HCT116 (cell line): ENCODE measurements at regions not wholly inside any gene's neighbourhood (a gene's known extent, or its start where the extent isn't known, plus 50 kb on each side); places are given as distances from the start of the nearest gene placed in this dataset.

Source experiments
- ATAC-seq: fragments of 200-7000 bp; cut with Tn5 transposase; 2 replicates; pipeline ENCODE4 v1.9.1; 2020; ENCODE audit warnings: mild to moderate bottlenecking, moderate library complexity
- BruUV-seq: library from RNA; stranded (reverse); fragments of 400-500 nt; replicated peaks from 2 replicates; lab custom pipeline; 2021; lab: Mats Ljungman, UMichigan
- CTCF ChIA-PET: fragments of 300-600 bp; sonication (Branson Sonifier 250); formaldehyde crosslinking; loops from one replicate; lab custom pipeline; 2021; ENCODE audit warnings: antibody characterized with exemption; lab: Charles Lee
- POLR2A ChIA-PET: fragments of 300-600, 350-600 bp; sonication (Branson Sonifier 250); formaldehyde crosslinking; loops from one replicate; lab custom pipeline; 2021; ENCODE audit warnings: antibody characterized with exemption; lab: Charles Lee
- RAD21 ChIA-PET, 2 experiments: fragments of 300-600 bp; sonication (Branson Sonifier 250); formaldehyde crosslinking; loops; one replicate each; lab custom pipeline; 2023; ENCODE audit warnings: low total read pairs in 2 of 2; ENCODE audit not compliant: uncharacterized antibody in 2 of 2, unreplicated experiment in 2 of 2, low non-redundant PET in 1 of 2; lab: Charles Lee
- DNase-seq: peaks from one replicate; pipeline ENCODE4 v3.0.0-alpha.2; 2010; ENCODE audit warnings: low read depth, low spot score
- H2AFZ ChIP-seq: fragments of 200-600 bp; shearing (Covaris generic), sonication (generic); 2 replicates; pipeline ENCODE4 v1.6.1; 2017; ENCODE audit warnings: low read depth, mixed run types, mixed read lengths, antibody characterized with exemption, low read length; ENCODE audit not compliant: poor library complexity, severe bottlenecking
- H3K27ac ChIP-seq: 2 replicates; pipeline ENCODE4 v1.5.1; 2012; ENCODE audit warnings: low read depth, low read length
- H3K27me3 ChIP-seq: fragments of 200-600 bp; sonication (generic); 2 replicates; pipeline ENCODE4 v1.6.1; 2016; ENCODE audit warnings: mixed run types, low read length, mixed read lengths; ENCODE audit not compliant: insufficient read depth
- H3K36me3 ChIP-seq, 2 experiments: fragments of 200-500 bp in 1 of 2; fragments of 200-600 bp in 1 of 2; sonication (Bioruptor generic) in 1 of 2; sonication (generic) in 1 of 2; 2 replicates each; pipeline versions ENCODE4 v1.5.1 to v1.6.1; 2014 to 2016; ENCODE audit warnings: low read length in 2 of 2, inconsistent platforms in 1 of 2, mixed read lengths in 1 of 2, mixed run types in 1 of 2; ENCODE audit not compliant: insufficient read depth in 2 of 2, control insufficient read depth in 1 of 2
- H3K4me1 ChIP-seq, 2 experiments: fragments of 200-600 bp in 1 of 2; sonication (generic) in 1 of 2; 2 replicates each; pipeline versions ENCODE4 v1.5.1 to v1.6.1; 2012 to 2017; ENCODE audit warnings: low read length in 2 of 2, inconsistent platforms in 1 of 2, mild to moderate bottlenecking in 1 of 2, mixed read lengths in 1 of 2, mixed run types in 1 of 2, moderate library complexity in 1 of 2; ENCODE audit not compliant: insufficient read depth in 2 of 2, control insufficient read depth in 1 of 2
- H3K4me2 ChIP-seq: fragments of 200-600 bp; sonication (generic); 2 replicates; pipeline ENCODE4 v1.6.1; 2017; ENCODE audit warnings: mixed run types, low read length, mixed read lengths
- H3K4me3 ChIP-seq, 2 experiments: fragments of 200-600 bp in 1 of 2; sonication (generic) in 1 of 2; replicated peaks in 1 of 2; 2 replicates each; pipeline ENCODE4 v1.5.1; 2011 to 2016; ENCODE audit warnings: low read length in 2 of 2, control low read depth in 1 of 2, low read depth in 1 of 2, mild to moderate bottlenecking in 1 of 2, mixed read lengths in 1 of 2, mixed run types in 1 of 2
- H3K79me2 ChIP-seq: fragments of 200-600 bp; sonication (generic); 2 replicates; pipeline ENCODE4 v1.6.1; 2017; ENCODE audit warnings: mild to moderate bottlenecking, mixed run types, low read length, moderate library complexity, mixed read lengths; ENCODE audit not compliant: insufficient read depth
- H3K9ac ChIP-seq: fragments of 200-600 bp; sonication (generic); 2 replicates; pipeline ENCODE4 v1.6.1; 2016; ENCODE audit warnings: low read length, mixed read lengths
- H3K9me2 ChIP-seq: fragments of 200-600 bp; sonication (generic), shearing (Covaris generic); 2 replicates; pipeline ENCODE4 v1.6.1; 2017; ENCODE audit warnings: mixed run types, mild to moderate bottlenecking, moderate library complexity; ENCODE audit not compliant: insufficient read depth
- H3K9me3 ChIP-seq, 2 experiments: fragments of 200-500 bp in 1 of 2; fragments of 200-600 bp in 1 of 2; sonication (Bioruptor generic) in 1 of 2; sonication (generic) in 1 of 2; 2 replicates each; pipeline ENCODE4 v1.6.1; 2014 to 2017; ENCODE audit warnings: low read length in 2 of 2, mixed read lengths in 2 of 2, inconsistent platforms in 1 of 2, low read depth in 1 of 2, mild to moderate bottlenecking in 1 of 2, mixed run types in 1 of 2, moderate library complexity in 1 of 2; ENCODE audit not compliant: control insufficient read depth in 1 of 2, insufficient read depth in 1 of 2
- H4K20me1 ChIP-seq: fragments of 200-600 bp; sonication (generic), shearing (Covaris generic); 2 replicates; pipeline ENCODE4 v1.6.1; 2017; ENCODE audit warnings: mixed run types, mild to moderate bottlenecking, moderate library complexity; ENCODE audit not compliant: insufficient read depth
- ATF3 ChIP-seq: IDR thresholded peaks from 2 replicates; pipeline ENCODE4 v1.6.1; 2012
- ELF1 ChIP-seq: IDR thresholded peaks from 2 replicates; pipeline ENCODE4 v1.6.1; 2012; ENCODE audit warnings: low read depth, borderline replicate concordance
- EZH2 ChIP-seq: fragments of 200-600 bp; sonication (generic); IDR thresholded peaks from 2 replicates; pipeline ENCODE4 v1.6.1; 2017; ENCODE audit warnings: antibody characterized with exemption, mixed run types
- EZH2phosphoT487 ChIP-seq: fragments of 200-600 bp; IDR thresholded peaks from 2 replicates; pipeline ENCODE4 v1.6.1; 2018; ENCODE audit warnings: antibody characterized with exemption, borderline replicate concordance
- FOSL1 ChIP-seq: IDR thresholded peaks from 2 replicates; pipeline ENCODE4 v1.6.1; 2012; ENCODE audit warnings: low read depth
- JUND ChIP-seq: IDR thresholded peaks from 2 replicates; pipeline ENCODE4 v1.6.1; 2012
- MAX ChIP-seq: IDR thresholded peaks from 2 replicates; pipeline ENCODE4 v1.6.1; 2012
- POLR2A ChIP-seq: IDR thresholded peaks from 2 replicates; pipeline ENCODE4 v1.7.0; 2011; ENCODE audit warnings: borderline replicate concordance; ENCODE audit not compliant: insufficient read depth, insufficient read length; ENCODE audit errors: extremely low read depth
- POLR2AphosphoS5 ChIP-seq: IDR thresholded peaks from 2 replicates; pipeline ENCODE4 v1.6.1; 2011; ENCODE audit warnings: mild to moderate bottlenecking, low read depth, low read length, moderate library complexity
- REST ChIP-seq: IDR thresholded peaks from 2 replicates; pipeline ENCODE4 v1.6.1; 2012; ENCODE audit warnings: low read depth
- SIN3A ChIP-seq: IDR thresholded peaks from 2 replicates; pipeline ENCODE4 v1.6.1; 2012; ENCODE audit warnings: low read depth
- TCF7L2 ChIP-seq: IDR thresholded peaks from 2 replicates; pipeline ENCODE4 v1.7.0; 2011; ENCODE audit warnings: borderline replicate concordance, inconsistent platforms; ENCODE audit not compliant: insufficient read depth, insufficient read length; ENCODE audit errors: extremely low read depth
- ZBTB33 ChIP-seq: IDR thresholded peaks from 2 replicates; pipeline ENCODE4 v1.6.1; 2011; ENCODE audit warnings: mild to moderate bottlenecking, low read length, moderate library complexity; ENCODE audit not compliant: insufficient replicate concordance; ENCODE audit errors: extremely low read depth
- ZFX ChIP-seq: fragments of 450-650 bp; IDR thresholded peaks from 2 replicates; pipeline ENCODE4 v1.6.1; 2017
- intact Hi-C: fragments of 100-400 bp; cut with micrococcal nuclease; formaldehyde crosslinking; loops from 2 replicates; pipeline ENCODE4 v1.10.0; 2022

- no peak overlapping the region for H3K9ac ChIP-seq
- BruUV-seq, result no TSS peak
- H3K9me2 ChIP-seq, result 0 out of 2 replicates have a peak, but pooled peaks cover 7% of the 10 kb centered on the region
- H3K4me2 ChIP-seq, result no peak overlapping the region
- H4K20me1 ChIP-seq, result no peaks in the 10 kb centered on the region
- ATAC-seq, result no peak
- H3K4me1 ChIP-seq, result no peaks in the 10 kb centered on the region
- POLR2A ChIA-PET, result no interaction called here
- H3K79me2 ChIP-seq, result no peaks in the 10 kb centered on the region
- no peak overlapping the region for H2AFZ ChIP-seq
- TF ChIP-seq POLR2AphosphoS5, result no peak
- TF ChIP-seq SIN3A, result no peak
- TF ChIP-seq EZH2, result no peak
- TF ChIP-seq ZFX, result no peak
- TF ChIP-seq EZH2phosphoT487, result no peak
- TF ChIP-seq MAX, result no peak
- TF ChIP-seq REST, result no peak
- TF ChIP-seq ZBTB33, result no peak
- no peak for TF ChIP-seq ATF3
- TF ChIP-seq TCF7L2, result no peak
- TF ChIP-seq JUND, result no peak
- no peak for TF ChIP-seq POLR2A
- no peak for TF ChIP-seq ELF1
- no peak for TF ChIP-seq FOSL1
- TF ChIP-seq, all 23 proteins: peak for 0
- Histone ChIP-seq H3K9me3 (no peaks in the 10 kb centered on the region), H3K27me3 (no peaks in the 10 kb centered on the region), H3K4me3 (no peak overlapping the region), H3K27ac (no peak overlapping the region), H3K36me3 (no peaks in the 10 kb centered on the region)
- intact Hi-C loops, result no loop called here
- RAD21 ChIA-PET, result no interaction called here
- no peak for DNase-seq
- CTCF ChIA-PET, result no interaction called here
Observed at GRCh38 chr10:65816536-65816935, 1109.3 kb upstream of the LRRTM3 start.
